GM23338 (cell line): ENCODE measurements at regions not wholly inside any gene's neighbourhood (a gene's known extent, or its start where the extent isn't known, plus 50 kb on each side); places are given as distances from the start of the nearest gene placed in this dataset.

Experiments used
- ATAC-seq: fragments of 200-7000 bp; cut with Tn5 transposase; 3 replicates; pipeline ENCODE4 v1.9.1; 2020
- DNase-seq: peaks from one replicate; pipeline ENCODE4 v3.0.0-alpha.2; 2015; ENCODE audit warnings: low spot score
- H2AFZ ChIP-seq: fragments of 200-600 bp; sonication (generic); 2 replicates; pipeline ENCODE4 v1.8.0; 2016; ENCODE audit warnings: antibody characterized with exemption, mild to moderate bottlenecking, moderate library complexity
- H3F3A ChIP-seq: fragments of 200-600 bp; sonication (generic); replicated peaks from 2 replicates; pipeline ENCODE4 v1.8.0; 2017; ENCODE audit warnings: antibody characterized with exemption, mixed run types, low read depth
- H3K27ac ChIP-seq: fragments of 200-600 bp; sonication (generic); 2 replicates; pipeline ENCODE4 v1.6.1; 2016; ENCODE audit warnings: low read depth
- H3K27me3 ChIP-seq: fragments of 200-600 bp; sonication (generic); 2 replicates; pipeline ENCODE4 v1.8.0; 2016; ENCODE audit warnings: mild to moderate bottlenecking, mixed run types, moderate library complexity; ENCODE audit not compliant: insufficient read depth
- H3K36me3 ChIP-seq: fragments of 200-600 bp; sonication (generic); 2 replicates; pipeline ENCODE4 v1.8.0; 2016; ENCODE audit warnings: mild to moderate bottlenecking; ENCODE audit not compliant: insufficient read depth
- H3K4me1 ChIP-seq: fragments of 200-600 bp; sonication (generic); 2 replicates; pipeline ENCODE4 v1.8.0; 2016; ENCODE audit warnings: mild to moderate bottlenecking, moderate library complexity; ENCODE audit not compliant: insufficient read depth
- H3K4me2 ChIP-seq: fragments of 200-600 bp; sonication (generic); 2 replicates; pipeline ENCODE4 v1.7.1; 2017; ENCODE audit warnings: mixed run types
- H3K4me3 ChIP-seq: fragments of 200-600 bp; sonication (generic); 2 replicates; pipeline ENCODE4 v1.6.1; 2016; ENCODE audit warnings: mixed run types
- H3K79me2 ChIP-seq: fragments of 200-600 bp; sonication (generic); replicated peaks from 2 replicates; pipeline ENCODE4 v1.8.0; 2017; ENCODE audit warnings: mild to moderate bottlenecking; ENCODE audit not compliant: insufficient read depth
- H3K9me2 ChIP-seq: fragments of 200-600 bp; sonication (generic); 2 replicates; pipeline ENCODE4 v1.8.0; 2017; ENCODE audit not compliant: insufficient read depth
- H4K20me1 ChIP-seq: fragments of 200-600 bp; sonication (generic); replicated peaks from 2 replicates; pipeline ENCODE4 v1.8.0; 2017; ENCODE audit warnings: mild to moderate bottlenecking; ENCODE audit not compliant: insufficient read depth
- H3K27ac Mint-ChIP-seq: 2 replicates; pipeline ENCODE4 v1.8.0; 2020; ENCODE audit warnings: inconsistent platforms, mild to moderate bottlenecking, moderate library complexity, mixed read lengths
- H3K27me3 Mint-ChIP-seq: 3 replicates; pipeline ENCODE4 v1.8.0; 2022; ENCODE audit warnings: low read depth, mild to moderate bottlenecking, moderate library complexity, mixed read lengths, inconsistent platforms; ENCODE audit not compliant: insufficient read depth, poor library complexity
- H3K36me3 Mint-ChIP-seq: 3 replicates; pipeline ENCODE4 v1.8.0; 2021; ENCODE audit warnings: low read depth, mild to moderate bottlenecking, inconsistent platforms, moderate library complexity, mixed read lengths
- H3K4me1 Mint-ChIP-seq: 3 replicates; pipeline ENCODE4 v1.8.0; 2020; ENCODE audit warnings: mild to moderate bottlenecking, inconsistent platforms, mixed read lengths
- H3K4me3 Mint-ChIP-seq: 3 replicates; pipeline ENCODE4 v1.8.0; 2021; ENCODE audit warnings: moderate library complexity, mild to moderate bottlenecking, inconsistent platforms, mixed read lengths
- H3K9me3 Mint-ChIP-seq: 3 replicates; pipeline ENCODE4 v1.8.0; 2020; ENCODE audit warnings: moderate library complexity, mild to moderate bottlenecking, inconsistent platforms, mixed read lengths
- CTCF ChIP-seq, 2 experiments: fragments of 200-600 bp in 1 of 2; sonication (generic) in 1 of 2; conservative IDR thresholded peaks; 2 replicates each; pipeline versions ENCODE4 v1.5.1 to v1.6.1; 2016 to 2017; ENCODE audit warnings: antibody characterized with exemption in 2 of 2, low read depth in 2 of 2, mild to moderate bottlenecking in 2 of 2, moderate library complexity in 1 of 2
- EZH2 ChIP-seq: fragments of 200-600 bp; sonication (generic); IDR thresholded peaks from one replicate; pipeline ENCODE4 v1.8.0; 2017; ENCODE audit warnings: antibody characterized with exemption, mild to moderate bottlenecking, low read depth; ENCODE audit not compliant: unreplicated experiment
- EZH2phosphoT487 ChIP-seq: fragments of 200-600 bp; sonication (generic); IDR thresholded peaks from one replicate; pipeline ENCODE4 v1.8.1; 2018; ENCODE audit warnings: antibody characterized with exemption; ENCODE audit not compliant: unreplicated experiment
- JUNB ChIP-seq: IDR thresholded peaks from one replicate; pipeline ENCODE4 v1.6.1; 2016; ENCODE audit warnings: antibody characterized with exemption; ENCODE audit not compliant: unreplicated experiment
- POLR2AphosphoS5 ChIP-seq: IDR thresholded peaks from 2 replicates; pipeline ENCODE4 v1.6.1; 2016; ENCODE audit warnings: antibody characterized with exemption, low read depth
- STAT1 ChIP-seq: IDR thresholded peaks from one replicate; pipeline ENCODE4 v1.6.1; 2016; ENCODE audit warnings: antibody characterized with exemption; ENCODE audit not compliant: unreplicated experiment
- ZNF114 ChIP-seq: fragments of 250-450 bp; sonication (Bioruptor Pico); IDR thresholded peaks from 2 replicates; pipeline ENCODE4 v1.5.0; 2020; ENCODE audit warnings: mild to moderate bottlenecking, moderate library complexity
- ZNF331 ChIP-seq: fragments of 250-450 bp; sonication (Bioruptor Pico); IDR thresholded peaks from 2 replicates; pipeline ENCODE4 v1.5.0; 2020; ENCODE audit warnings: low read depth, mild to moderate bottlenecking, moderate library complexity
- TF ChIP-seq, protein P1 (sequence below): IDR thresholded peaks from 2 replicates; pipeline ENCODE4 v1.6.1; 2016; ENCODE audit warnings: antibody characterized with exemption
- TF ChIP-seq, protein P2 (sequence below): IDR thresholded peaks from one replicate; pipeline ENCODE4 v1.6.1; 2018; ENCODE audit warnings: antibody characterized with exemption; ENCODE audit not compliant: unreplicated experiment
- TF ChIP-seq, protein P3 (sequence below): fragments of 250-450 bp; sonication (Bioruptor Pico); IDR thresholded peaks from 2 replicates; pipeline ENCODE4 v1.5.0; 2020; ENCODE audit warnings: mild to moderate bottlenecking, moderate library complexity

GRCh38 chr10:4685491-4685890 lies 140.5 kb upstream of the AKR1E2 start:
- no peaks in the 10 kb centered on the region for H3K9me2 ChIP-seq
- TF ChIP-seq EZH2, result no peak
- TF ChIP-seq ZNF331 (CRISPR knock-in tag), result no peak
- TF ChIP-seq, protein P1, sequence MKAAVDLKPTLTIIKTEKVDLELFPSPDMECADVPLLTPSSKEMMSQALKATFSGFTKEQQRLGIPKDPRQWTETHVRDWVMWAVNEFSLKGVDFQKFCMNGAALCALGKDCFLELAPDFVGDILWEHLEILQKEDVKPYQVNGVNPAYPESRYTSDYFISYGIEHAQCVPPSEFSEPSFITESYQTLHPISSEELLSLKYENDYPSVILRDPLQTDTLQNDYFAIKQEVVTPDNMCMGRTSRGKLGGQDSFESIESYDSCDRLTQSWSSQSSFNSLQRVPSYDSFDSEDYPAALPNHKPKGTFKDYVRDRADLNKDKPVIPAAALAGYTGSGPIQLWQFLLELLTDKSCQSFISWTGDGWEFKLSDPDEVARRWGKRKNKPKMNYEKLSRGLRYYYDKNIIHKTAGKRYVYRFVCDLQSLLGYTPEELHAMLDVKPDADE, result no peak
- no peak for TF ChIP-seq JUNB
- no peak for TF ChIP-seq EZH2phosphoT487
- no peak for TF ChIP-seq ZNF114 (CRISPR knock-in tag)
- TF ChIP-seq POLR2AphosphoS5, result no peak
- TF ChIP-seq, protein P2, sequence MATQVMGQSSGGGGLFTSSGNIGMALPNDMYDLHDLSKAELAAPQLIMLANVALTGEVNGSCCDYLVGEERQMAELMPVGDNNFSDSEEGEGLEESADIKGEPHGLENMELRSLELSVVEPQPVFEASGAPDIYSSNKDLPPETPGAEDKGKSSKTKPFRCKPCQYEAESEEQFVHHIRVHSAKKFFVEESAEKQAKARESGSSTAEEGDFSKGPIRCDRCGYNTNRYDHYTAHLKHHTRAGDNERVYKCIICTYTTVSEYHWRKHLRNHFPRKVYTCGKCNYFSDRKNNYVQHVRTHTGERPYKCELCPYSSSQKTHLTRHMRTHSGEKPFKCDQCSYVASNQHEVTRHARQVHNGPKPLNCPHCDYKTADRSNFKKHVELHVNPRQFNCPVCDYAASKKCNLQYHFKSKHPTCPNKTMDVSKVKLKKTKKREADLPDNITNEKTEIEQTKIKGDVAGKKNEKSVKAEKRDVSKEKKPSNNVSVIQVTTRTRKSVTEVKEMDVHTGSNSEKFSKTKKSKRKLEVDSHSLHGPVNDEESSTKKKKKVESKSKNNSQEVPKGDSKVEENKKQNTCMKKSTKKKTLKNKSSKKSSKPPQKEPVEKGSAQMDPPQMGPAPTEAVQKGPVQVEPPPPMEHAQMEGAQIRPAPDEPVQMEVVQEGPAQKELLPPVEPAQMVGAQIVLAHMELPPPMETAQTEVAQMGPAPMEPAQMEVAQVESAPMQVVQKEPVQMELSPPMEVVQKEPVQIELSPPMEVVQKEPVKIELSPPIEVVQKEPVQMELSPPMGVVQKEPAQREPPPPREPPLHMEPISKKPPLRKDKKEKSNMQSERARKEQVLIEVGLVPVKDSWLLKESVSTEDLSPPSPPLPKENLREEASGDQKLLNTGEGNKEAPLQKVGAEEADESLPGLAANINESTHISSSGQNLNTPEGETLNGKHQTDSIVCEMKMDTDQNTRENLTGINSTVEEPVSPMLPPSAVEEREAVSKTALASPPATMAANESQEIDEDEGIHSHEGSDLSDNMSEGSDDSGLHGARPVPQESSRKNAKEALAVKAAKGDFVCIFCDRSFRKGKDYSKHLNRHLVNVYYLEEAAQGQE, result no peak
- TF ChIP-seq CTCF (conservative IDR thresholded peaks at IDR 0.05; ENCODE audit: low read depth in 2 of 2), result no peak
- TF ChIP-seq, protein P3, sequence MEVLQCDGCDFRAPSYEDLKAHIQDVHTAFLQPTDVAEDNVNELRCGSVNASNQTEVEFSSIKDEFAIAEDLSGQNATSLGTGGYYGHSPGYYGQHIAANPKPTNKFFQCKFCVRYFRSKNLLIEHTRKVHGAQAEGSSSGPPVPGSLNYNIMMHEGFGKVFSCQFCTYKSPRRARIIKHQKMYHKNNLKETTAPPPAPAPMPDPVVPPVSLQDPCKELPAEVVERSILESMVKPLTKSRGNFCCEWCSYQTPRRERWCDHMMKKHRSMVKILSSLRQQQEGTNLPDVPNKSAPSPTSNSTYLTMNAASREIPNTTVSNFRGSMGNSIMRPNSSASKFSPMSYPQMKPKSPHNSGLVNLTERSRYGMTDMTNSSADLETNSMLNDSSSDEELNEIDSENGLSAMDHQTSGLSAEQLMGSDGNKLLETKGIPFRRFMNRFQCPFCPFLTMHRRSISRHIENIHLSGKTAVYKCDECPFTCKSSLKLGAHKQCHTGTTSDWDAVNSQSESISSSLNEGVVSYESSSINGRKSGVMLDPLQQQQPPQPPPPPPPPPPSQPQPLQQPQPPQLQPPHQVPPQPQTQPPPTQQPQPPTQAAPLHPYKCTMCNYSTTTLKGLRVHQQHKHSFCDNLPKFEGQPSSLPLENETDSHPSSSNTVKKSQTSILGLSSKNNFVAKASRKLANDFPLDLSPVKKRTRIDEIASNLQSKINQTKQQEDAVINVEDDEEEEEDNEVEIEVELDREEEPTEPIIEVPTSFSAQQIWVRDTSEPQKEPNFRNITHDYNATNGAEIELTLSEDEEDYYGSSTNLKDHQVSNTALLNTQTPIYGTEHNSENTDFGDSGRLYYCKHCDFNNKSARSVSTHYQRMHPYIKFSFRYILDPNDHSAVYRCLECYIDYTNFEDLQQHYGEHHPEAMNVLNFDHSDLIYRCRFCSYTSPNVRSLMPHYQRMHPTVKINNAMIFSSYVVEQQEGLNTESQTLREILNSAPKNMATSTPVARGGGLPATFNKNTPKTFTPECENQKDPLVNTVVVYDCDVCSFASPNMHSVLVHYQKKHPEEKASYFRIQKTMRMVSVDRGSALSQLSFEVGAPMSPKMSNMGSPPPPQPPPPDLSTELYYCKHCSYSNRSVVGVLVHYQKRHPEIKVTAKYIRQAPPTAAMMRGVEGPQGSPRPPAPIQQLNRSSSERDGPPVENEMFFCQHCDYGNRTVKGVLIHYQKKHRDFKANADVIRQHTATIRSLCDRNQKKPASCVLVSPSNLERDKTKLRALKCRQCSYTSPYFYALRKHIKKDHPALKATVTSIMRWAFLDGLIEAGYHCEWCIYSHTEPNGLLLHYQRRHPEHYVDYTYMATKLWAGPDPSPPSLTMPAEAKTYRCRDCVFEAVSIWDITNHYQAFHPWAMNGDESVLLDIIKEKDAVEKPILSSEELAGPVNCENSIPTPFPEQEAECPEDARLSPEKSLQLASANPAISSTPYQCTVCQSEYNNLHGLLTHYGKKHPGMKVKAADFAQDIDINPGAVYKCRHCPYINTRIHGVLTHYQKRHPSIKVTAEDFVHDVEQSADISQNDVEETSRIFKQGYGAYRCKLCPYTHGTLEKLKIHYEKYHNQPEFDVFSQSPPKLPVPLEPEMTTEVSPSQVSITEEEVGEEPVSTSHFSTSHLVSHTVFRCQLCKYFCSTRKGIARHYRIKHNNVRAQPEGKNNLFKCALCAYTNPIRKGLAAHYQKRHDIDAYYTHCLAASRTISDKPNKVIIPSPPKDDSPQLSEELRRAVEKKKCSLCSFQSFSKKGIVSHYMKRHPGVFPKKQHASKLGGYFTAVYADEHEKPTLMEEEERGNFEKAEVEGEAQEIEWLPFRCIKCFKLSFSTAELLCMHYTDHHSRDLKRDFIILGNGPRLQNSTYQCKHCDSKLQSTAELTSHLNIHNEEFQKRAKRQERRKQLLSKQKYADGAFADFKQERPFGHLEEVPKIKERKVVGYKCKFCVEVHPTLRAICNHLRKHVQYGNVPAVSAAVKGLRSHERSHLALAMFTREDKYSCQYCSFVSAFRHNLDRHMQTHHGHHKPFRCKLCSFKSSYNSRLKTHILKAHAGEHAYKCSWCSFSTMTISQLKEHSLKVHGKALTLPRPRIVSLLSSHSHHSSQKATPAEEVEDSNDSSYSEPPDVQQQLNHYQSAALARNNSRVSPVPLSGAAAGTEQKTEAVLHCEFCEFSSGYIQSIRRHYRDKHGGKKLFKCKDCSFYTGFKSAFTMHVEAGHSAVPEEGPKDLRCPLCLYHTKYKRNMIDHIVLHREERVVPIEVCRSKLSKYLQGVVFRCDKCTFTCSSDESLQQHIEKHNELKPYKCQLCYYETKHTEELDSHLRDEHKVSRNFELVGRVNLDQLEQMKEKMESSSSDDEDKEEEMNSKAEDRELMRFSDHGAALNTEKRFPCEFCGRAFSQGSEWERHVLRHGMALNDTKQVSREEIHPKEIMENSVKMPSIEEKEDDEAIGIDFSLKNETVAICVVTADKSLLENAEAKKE, result no peak
- no peak for TF ChIP-seq STAT1
- H3K27ac ChIP-seq, result no peak overlapping the region
- Mint-ChIP-seq H3K36me3 (no peaks in the 10 kb centered on the region), H3K27me3 (no peaks in the 10 kb centered on the region), H3K9me3 (no peaks in the 10 kb centered on the region), H3K4me1 (peaks cover under 1% of the 10 kb centered on the region), H3K27ac (no peak overlapping the region), H3K4me3 (no peak overlapping the region)
- no peaks in the 10 kb centered on the region for H3K4me1 ChIP-seq
- H3K27me3 ChIP-seq, result no peaks in the 10 kb centered on the region
- H3K4me3 ChIP-seq, result no peak overlapping the region
- no peak overlapping the region for H2AFZ ChIP-seq
- no peaks in the 10 kb centered on the region for H3K79me2 ChIP-seq
- no peak for DNase-seq
- no peaks in the 10 kb centered on the region for H3F3A ChIP-seq
- no peak overlapping the region for H3K4me2 ChIP-seq
- H3K36me3 ChIP-seq, result no peaks in the 10 kb centered on the region
- no peaks in the 10 kb centered on the region for H4K20me1 ChIP-seq
- ATAC-seq, result no peak
